ENCODE measurements at regions not wholly inside any gene's neighbourhood (a gene's known extent, or its start where the extent isn't known, plus 50 kb on each side); places are given as distances from the start of the nearest gene placed in this dataset.

GRCh38 chr5:29214839-29215238, 1978.6 kb upstream of the CDH6 start:
- Histone ChIP-seq H3K27ac (ENCODE audit: low read length) (no peak overlapping the region), H3K27me3 (ENCODE audit: insufficient read depth, low read length, poor library complexity) (no peaks in the 10 kb centered on the region), H2AFZ (ENCODE audit: low read depth, low read length) (no peak overlapping the region), H3K4me2 (ENCODE audit: insufficient read depth, low read length) (no peak overlapping the region), H3K4me3 (ENCODE audit: low read depth in 1 of 2, low read length in 2 of 2) (no peak overlapping the region), H3K4me1 (ENCODE audit: insufficient read depth, low read length) (no peaks in the 10 kb centered on the region), H3K79me2 (ENCODE audit: insufficient read depth, low read length) (no peaks in the 10 kb centered on the region), H3K9me3 (ENCODE audit: insufficient read depth, low read length, severe bottlenecking) (no peaks in the 10 kb centered on the region), H3K36me3 (ENCODE audit: insufficient read depth, low read length) (no peaks in the 10 kb centered on the region), H3K9ac (ENCODE audit: low read depth, low read length) (no peak overlapping the region), H4K20me1 (ENCODE audit: insufficient read depth, low read length) (no peaks in the 10 kb centered on the region)
- DNase-seq (no peak), ATAC-seq (ENCODE audit: insufficient read depth, low read depth) (no peak)
- TF ChIP-seq EZH2 (IDR thresholded peaks at IDR 0.05; ENCODE audit: borderline replicate concordance, low read depth, low read length, severe bottlenecking): no peak
- TF ChIP-seq, protein P1, sequence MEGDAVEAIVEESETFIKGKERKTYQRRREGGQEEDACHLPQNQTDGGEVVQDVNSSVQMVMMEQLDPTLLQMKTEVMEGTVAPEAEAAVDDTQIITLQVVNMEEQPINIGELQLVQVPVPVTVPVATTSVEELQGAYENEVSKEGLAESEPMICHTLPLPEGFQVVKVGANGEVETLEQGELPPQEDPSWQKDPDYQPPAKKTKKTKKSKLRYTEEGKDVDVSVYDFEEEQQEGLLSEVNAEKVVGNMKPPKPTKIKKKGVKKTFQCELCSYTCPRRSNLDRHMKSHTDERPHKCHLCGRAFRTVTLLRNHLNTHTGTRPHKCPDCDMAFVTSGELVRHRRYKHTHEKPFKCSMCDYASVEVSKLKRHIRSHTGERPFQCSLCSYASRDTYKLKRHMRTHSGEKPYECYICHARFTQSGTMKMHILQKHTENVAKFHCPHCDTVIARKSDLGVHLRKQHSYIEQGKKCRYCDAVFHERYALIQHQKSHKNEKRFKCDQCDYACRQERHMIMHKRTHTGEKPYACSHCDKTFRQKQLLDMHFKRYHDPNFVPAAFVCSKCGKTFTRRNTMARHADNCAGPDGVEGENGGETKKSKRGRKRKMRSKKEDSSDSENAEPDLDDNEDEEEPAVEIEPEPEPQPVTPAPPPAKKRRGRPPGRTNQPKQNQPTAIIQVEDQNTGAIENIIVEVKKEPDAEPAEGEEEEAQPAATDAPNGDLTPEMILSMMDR (IDR thresholded peaks at IDR 0.05; ENCODE audit: borderline replicate concordance, extremely low read depth, low read length, poor library complexity, severe bottlenecking): no peak

GRCh38 chr5:29213475-29213874, 1980.0 kb upstream of the CDH6 start:
- H3K36me3 ChIP-seq (ENCODE audit: insufficient read depth, low read length): no peaks in the 10 kb centered on the region
- no peak overlapping the region for H2AFZ ChIP-seq (ENCODE audit: low read depth, low read length)

DNA sequence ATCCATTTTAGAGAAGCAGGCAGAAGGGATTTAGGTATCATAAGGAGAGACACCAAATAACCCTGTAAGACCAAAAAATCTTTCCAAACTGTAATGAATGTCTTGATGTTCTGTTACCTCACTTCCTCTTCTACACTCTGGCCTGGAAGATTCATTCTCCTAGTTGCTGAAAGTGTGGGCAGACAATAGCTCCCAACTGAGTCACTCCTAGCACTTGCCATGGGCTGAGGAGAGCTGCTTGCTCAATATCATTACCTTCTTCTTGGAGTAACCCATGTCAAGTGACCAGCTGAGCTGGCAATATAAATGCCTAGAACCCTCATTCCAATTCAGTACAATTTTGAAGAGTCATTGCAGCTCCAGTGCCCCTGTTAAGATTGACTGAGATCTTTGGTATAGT, 1985.5 kb upstream of the CDH6 start:
- Histone ChIP-seq H3K4me3 (ENCODE audit: low read depth in 1 of 2, low read length in 2 of 2) (no peak overlapping the region), H3K4me1 (ENCODE audit: insufficient read depth, low read length) (no peaks in the 10 kb centered on the region), H3K9ac (ENCODE audit: low read depth, low read length) (no peak overlapping the region), H3K27me3 (ENCODE audit: insufficient read depth, low read length, poor library complexity) (no peaks in the 10 kb centered on the region), H2AFZ (ENCODE audit: low read depth, low read length) (no peak overlapping the region), H3K4me2 (ENCODE audit: insufficient read depth, low read length) (no peak overlapping the region), H4K20me1 (ENCODE audit: insufficient read depth, low read length) (no peaks in the 10 kb centered on the region), H3K36me3 (ENCODE audit: insufficient read depth, low read length) (no peaks in the 10 kb centered on the region), H3K27ac (ENCODE audit: low read length) (no peak overlapping the region), H3K9me3 (ENCODE audit: insufficient read depth, low read length, severe bottlenecking) (no peaks in the 10 kb centered on the region), H3K79me2 (ENCODE audit: insufficient read depth, low read length) (no peaks in the 10 kb centered on the region)
- no peak for DNase-seq
- no peak for ATAC-seq (ENCODE audit: insufficient read depth, low read depth)
- TF ChIP-seq, protein P1 (IDR thresholded peaks at IDR 0.05; ENCODE audit: borderline replicate concordance, extremely low read depth, low read length, poor library complexity, severe bottlenecking): no peak
- no peak for TF ChIP-seq EZH2 (IDR thresholded peaks at IDR 0.05; ENCODE audit: borderline replicate concordance, low read depth, low read length, severe bottlenecking)

More at GRCh38 chr5:29213475-29213874, 1980.0 kb upstream of the CDH6 start:
- Histone ChIP-seq H3K4me1 (ENCODE audit: insufficient read depth, low read length) (no peaks in the 10 kb centered on the region), H3K9ac (ENCODE audit: low read depth, low read length) (no peak overlapping the region), H3K27me3 (ENCODE audit: insufficient read depth, low read length, poor library complexity) (no peaks in the 10 kb centered on the region), H3K4me2 (ENCODE audit: insufficient read depth, low read length) (no peak overlapping the region), H4K20me1 (ENCODE audit: insufficient read depth, low read length) (no peaks in the 10 kb centered on the region), H3K27ac (ENCODE audit: low read length) (no peak overlapping the region), H3K4me3 (ENCODE audit: low read depth in 1 of 2, low read length in 2 of 2) (no peak overlapping the region), H3K9me3 (ENCODE audit: insufficient read depth, low read length, severe bottlenecking) (no peaks in the 10 kb centered on the region), H3K79me2 (ENCODE audit: insufficient read depth, low read length) (no peaks in the 10 kb centered on the region)
- TF ChIP-seq, protein P1 (IDR thresholded peaks at IDR 0.05; ENCODE audit: borderline replicate concordance, extremely low read depth, low read length, poor library complexity, severe bottlenecking): no peak
- no peak for TF ChIP-seq EZH2 (IDR thresholded peaks at IDR 0.05; ENCODE audit: borderline replicate concordance, low read depth, low read length, severe bottlenecking)
- DNase-seq (no peak), ATAC-seq (ENCODE audit: insufficient read depth, low read depth) (no peak)

DNA sequence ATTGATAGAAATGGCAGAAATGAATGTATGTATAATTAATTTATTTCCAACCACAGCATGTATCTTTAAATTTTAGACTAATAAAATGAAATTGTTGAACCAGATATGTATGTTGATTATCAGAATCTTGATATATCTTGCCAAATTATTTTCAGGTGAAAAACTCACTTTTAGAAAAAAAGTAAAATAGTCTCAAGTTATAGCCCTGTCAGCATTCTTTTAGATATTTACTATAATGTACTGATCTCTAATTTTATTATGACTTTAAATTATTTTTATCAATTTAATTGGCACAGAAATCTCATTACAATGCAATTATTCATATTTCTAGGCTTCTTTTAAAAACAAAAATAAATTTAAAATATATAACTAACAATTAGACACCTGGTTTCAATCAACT, 1990.4 kb upstream of the CDH6 start:
- Histone ChIP-seq H3K9me3 (ENCODE audit: insufficient read depth, low read length, severe bottlenecking) (no peaks in the 10 kb centered on the region), H4K20me1 (ENCODE audit: insufficient read depth, low read length) (no peaks in the 10 kb centered on the region), H3K27ac (ENCODE audit: low read length) (no peak overlapping the region), H3K36me3 (ENCODE audit: insufficient read depth, low read length) (no peaks in the 10 kb centered on the region), H3K4me3 (ENCODE audit: low read depth in 1 of 2, low read length in 2 of 2) (no peak overlapping the region), H2AFZ (ENCODE audit: low read depth, low read length) (no peak overlapping the region), H3K79me2 (ENCODE audit: insufficient read depth, low read length) (no peaks in the 10 kb centered on the region), H3K9ac (ENCODE audit: low read depth, low read length) (no peak overlapping the region), H3K4me2 (ENCODE audit: insufficient read depth, low read length) (no peak overlapping the region), H3K4me1 (ENCODE audit: insufficient read depth, low read length) (no peaks in the 10 kb centered on the region), H3K27me3 (ENCODE audit: insufficient read depth, low read length, poor library complexity) (no peaks in the 10 kb centered on the region)
- no peak for TF ChIP-seq EZH2 (IDR thresholded peaks at IDR 0.05; ENCODE audit: borderline replicate concordance, low read depth, low read length, severe bottlenecking)
- TF ChIP-seq, protein P1 (IDR thresholded peaks at IDR 0.05; ENCODE audit: borderline replicate concordance, extremely low read depth, low read length, poor library complexity, severe bottlenecking): no peak
- ATAC-seq (ENCODE audit: insufficient read depth, low read depth) (no peak), DNase-seq (no peak)

Data from DND-41 (cell line).